AG04450 (cell line): ENCODE measurements at regions not wholly inside any gene's neighbourhood (a gene's known extent, or its start where the extent isn't known, plus 50 kb on each side); places are given as distances from the start of the nearest gene placed in this dataset.

Experiments
- CTCF ChIA-PET: fragments of 300-600, 350-600 bp; formaldehyde crosslinking; extraction: SDS; loops from one replicate; lab custom pipeline; 2022; ENCODE audit warnings: antibody characterized with exemption, inconsistent platforms; lab: Charles Lee
- POLR2A ChIA-PET: fragments of 350-600 bp; formaldehyde crosslinking; extraction: SDS; loops from one replicate; lab custom pipeline; 2021; ENCODE audit warnings: antibody characterized with exemption, inconsistent platforms; lab: Yijun Ruan, JAX
- DNase-seq: peaks from one replicate; pipeline ENCODE4 v3.0.0-alpha.2; 2011; ENCODE audit warnings: low read depth, low spot score
- H3K27ac ChIP-seq: one replicate; pipeline ENCODE4 v1.5.1; 2012; ENCODE audit warnings: low read depth, low read length, control low read depth
- H3K27me3 ChIP-seq: one replicate; pipeline ENCODE4 v1.6.0; 2012; ENCODE audit warnings: low read length; ENCODE audit not compliant: control insufficient read depth, insufficient read depth
- H3K4me3 ChIP-seq: 2 replicates; pipeline ENCODE4 v1.5.1; 2011; ENCODE audit warnings: mild to moderate bottlenecking, low read depth, low read length, control low read depth
- H3K9me3 ChIP-seq: 2 replicates; pipeline ENCODE4 v1.5.1; 2012; ENCODE audit warnings: low read length; ENCODE audit not compliant: control insufficient read depth, insufficient read depth
- TF ChIP-seq, protein P1 (sequence below): IDR thresholded peaks from 2 replicates; pipeline ENCODE4 v1.5.1; 2011; ENCODE audit warnings: low read depth, low read length, control low read depth, inconsistent platforms

DNA sequence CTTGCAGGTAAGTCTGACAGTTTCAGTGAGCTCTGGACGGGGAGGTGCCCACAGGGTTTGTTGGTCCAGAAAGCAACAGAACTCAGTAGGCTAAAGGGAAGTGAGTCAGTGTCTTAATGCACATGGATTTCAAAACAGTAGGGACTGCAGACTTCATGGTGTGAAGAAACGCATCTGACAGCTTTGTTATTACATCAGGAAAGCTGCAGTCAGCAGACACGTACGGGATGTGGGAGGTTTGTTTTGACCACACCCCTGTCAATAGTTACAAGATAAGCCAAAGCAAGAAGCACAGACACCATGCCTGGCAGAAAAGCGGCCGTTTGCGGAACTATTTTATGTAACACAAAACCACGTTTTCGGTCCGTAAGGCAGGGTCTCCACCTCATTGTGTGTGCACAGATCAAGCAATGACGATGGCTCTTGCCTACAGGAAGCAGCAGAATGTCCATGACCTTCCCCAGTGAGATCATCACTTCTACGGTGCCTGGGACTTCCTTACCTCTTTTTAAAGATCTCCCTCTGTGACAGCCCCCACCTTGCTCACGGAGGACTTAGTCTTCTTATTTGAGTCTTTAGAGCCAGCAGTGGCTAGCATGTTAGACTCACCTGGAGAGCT, 58.2 kb upstream of the FTH1 start:
- Histone ChIP-seq H3K27ac (peak overlapping the region; percentile 21), H3K4me3 (no peak overlapping the region), H3K9me3 (peaks cover 16% of the 10 kb centered on the region; the same call in 1 of the 2 replicates), H3K27me3 (peaks cover 8% of the 10 kb centered on the region)
- CTCF ChIA-PET, result interaction anchor here (1.0 kb wide), 1 partner anchor 56 kb away, joined by 3 read pairs; no protein-coding TSS in a partner anchor
- TF ChIP-seq, protein P1, sequence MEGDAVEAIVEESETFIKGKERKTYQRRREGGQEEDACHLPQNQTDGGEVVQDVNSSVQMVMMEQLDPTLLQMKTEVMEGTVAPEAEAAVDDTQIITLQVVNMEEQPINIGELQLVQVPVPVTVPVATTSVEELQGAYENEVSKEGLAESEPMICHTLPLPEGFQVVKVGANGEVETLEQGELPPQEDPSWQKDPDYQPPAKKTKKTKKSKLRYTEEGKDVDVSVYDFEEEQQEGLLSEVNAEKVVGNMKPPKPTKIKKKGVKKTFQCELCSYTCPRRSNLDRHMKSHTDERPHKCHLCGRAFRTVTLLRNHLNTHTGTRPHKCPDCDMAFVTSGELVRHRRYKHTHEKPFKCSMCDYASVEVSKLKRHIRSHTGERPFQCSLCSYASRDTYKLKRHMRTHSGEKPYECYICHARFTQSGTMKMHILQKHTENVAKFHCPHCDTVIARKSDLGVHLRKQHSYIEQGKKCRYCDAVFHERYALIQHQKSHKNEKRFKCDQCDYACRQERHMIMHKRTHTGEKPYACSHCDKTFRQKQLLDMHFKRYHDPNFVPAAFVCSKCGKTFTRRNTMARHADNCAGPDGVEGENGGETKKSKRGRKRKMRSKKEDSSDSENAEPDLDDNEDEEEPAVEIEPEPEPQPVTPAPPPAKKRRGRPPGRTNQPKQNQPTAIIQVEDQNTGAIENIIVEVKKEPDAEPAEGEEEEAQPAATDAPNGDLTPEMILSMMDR, result no peak
- DNase-seq, result peak; percentile 71
- POLR2A ChIA-PET, result interaction anchor here (0.9 to 1.7 kb wide), 5 partner anchors 13 to 63 kb away, joined by 4 to 10 read pairs (median 4); partner anchors contain the start of gene FTH1

DNA sequence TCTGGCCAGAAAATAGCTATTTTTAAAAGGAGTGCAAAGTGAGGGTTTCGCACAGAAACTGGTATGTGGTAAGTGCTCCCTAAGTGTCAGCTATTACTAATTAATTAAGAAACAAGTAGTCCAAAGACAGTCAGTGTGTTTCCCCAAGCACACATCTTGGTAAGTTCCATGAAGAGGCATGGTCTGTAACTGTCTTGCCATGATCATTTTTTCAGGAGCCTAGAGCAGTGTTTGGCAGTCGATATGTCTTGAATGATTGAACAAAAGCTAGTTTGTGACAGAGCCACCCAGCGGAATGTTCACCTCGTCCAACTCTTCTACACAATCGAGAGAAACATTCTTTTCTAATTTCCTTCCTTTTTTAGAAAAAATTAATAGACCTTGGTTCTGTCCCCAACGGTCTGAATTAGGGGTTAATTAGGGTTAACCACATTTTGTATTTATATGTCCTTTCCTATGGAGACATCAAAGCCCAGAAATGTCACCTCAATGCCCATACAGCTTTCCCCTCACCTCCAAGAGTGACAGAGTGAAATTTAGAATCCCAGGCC, 57.6 kb upstream of the FTH1 start:
- ChIA-PET CTCF (interaction anchor here (1.0 to 1.9 kb wide), 2 partner anchors 12 to 56 kb away, joined by 3 to 5 read pairs; no protein-coding TSS in a partner anchor), POLR2A (interaction anchor here (0.9 to 1.7 kb wide), 5 partner anchors 13 to 62 kb away, joined by 4 to 10 read pairs (median 4); partner anchors contain the start of gene FTH1)
- peaks cover 16% of the 10 kb centered on the region; the same call in 1 of the 2 replicates for H3K9me3 ChIP-seq
- no peak overlapping the region for H3K4me3 ChIP-seq
- no peak overlapping the region for H3K27ac ChIP-seq
- TF ChIP-seq, protein P1, result no peak
- DNase-seq, result no peak
- peaks cover 8% of the 10 kb centered on the region for H3K27me3 ChIP-seq

DNA sequence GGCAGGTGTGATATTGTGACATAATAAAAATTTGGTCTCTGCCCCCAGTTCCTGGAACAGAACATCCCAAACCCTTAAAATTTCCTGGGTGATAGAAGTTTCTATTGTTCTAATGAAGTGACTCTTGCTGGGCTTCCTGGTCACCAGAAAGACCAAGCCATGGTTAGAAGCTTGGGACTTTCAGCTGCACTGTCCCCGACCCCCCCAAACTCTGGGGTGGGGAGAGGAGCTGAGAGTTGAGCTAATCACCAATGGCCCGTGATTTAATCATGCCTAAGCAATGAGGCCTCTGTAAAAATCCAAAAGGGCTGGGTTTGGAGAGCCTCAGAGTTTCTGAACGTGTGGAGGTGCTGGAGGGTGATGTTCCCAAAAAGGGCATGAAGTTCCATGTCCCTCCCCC, 54.8 kb upstream of the FTH1 start:
- Histone ChIP-seq H3K27ac (no peak overlapping the region), H3K9me3 (peaks cover 15% of the 10 kb centered on the region; the same call in 1 of the 2 replicates), H3K27me3 (peaks cover 6% of the 10 kb centered on the region), H3K4me3 (no peak overlapping the region)
- ChIA-PET POLR2A (no interaction called here), CTCF (no interaction called here)
- DNase-seq, result no peak
- TF ChIP-seq, protein P1, result no peak

DNA sequence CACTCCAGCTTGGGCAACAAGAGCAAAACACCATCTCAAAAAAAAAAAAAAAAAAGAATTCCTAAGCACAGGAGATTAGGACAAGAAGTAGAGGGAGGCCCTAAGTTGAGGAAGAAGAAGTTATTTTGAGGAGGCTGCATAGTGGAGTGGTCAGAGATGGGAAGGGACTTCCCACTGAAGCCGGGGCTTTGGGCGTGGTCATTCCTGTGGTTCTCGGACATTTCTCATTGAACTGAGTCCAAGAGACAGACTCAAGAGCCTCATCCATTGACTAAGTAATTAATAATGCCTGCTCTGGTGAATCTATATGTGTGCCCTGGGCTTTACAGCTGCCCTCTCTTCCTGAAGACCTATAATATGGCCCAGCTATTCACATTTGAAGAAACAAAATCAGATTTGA, 53.2 kb upstream of the FTH1 start:
- Histone ChIP-seq H3K27me3 (peaks cover 5% of the 10 kb centered on the region), H3K4me3 (no peak overlapping the region), H3K9me3 (peaks cover 6% of the 10 kb centered on the region; the same call in 1 of the 2 replicates), H3K27ac (no peak overlapping the region)
- TF ChIP-seq, protein P1, result no peak
- DNase-seq, result no peak
- ChIA-PET CTCF (no interaction called here), POLR2A (interaction anchor here (0.7 kb wide), 1 partner anchor 57 kb away, joined by 5 read pairs; no protein-coding TSS in a partner anchor)
